PFSK-1 (cell line): ENCODE measurements at regions not wholly inside any gene's neighbourhood (a gene's known extent, or its start where the extent isn't known, plus 50 kb on each side); places are given as distances from the start of the nearest gene placed in this dataset.

Experiments used
- FOXP2 ChIP-seq: optimal IDR thresholded peaks from 2 replicates; pipeline ENCODE3; 2011; ENCODE audit warnings: borderline replicate concordance, control low read depth, inconsistent platforms; ENCODE audit not compliant: insufficient read depth; ENCODE audit errors: extremely low read length, extremely low read depth
- POLR2AphosphoS5 ChIP-seq: IDR thresholded peaks from 2 replicates; pipeline ENCODE4 v1.6.1; 2012; ENCODE audit warnings: low read depth, mild to moderate bottlenecking, control low read depth, low read length, moderate library complexity
- SIN3A ChIP-seq: IDR thresholded peaks from 2 replicates; pipeline ENCODE4 v1.6.1; 2012; ENCODE audit warnings: mild to moderate bottlenecking, low read length, moderate library complexity, borderline replicate concordance; ENCODE audit not compliant: insufficient read depth
- TAF1 ChIP-seq: IDR thresholded peaks from 2 replicates; pipeline ENCODE4 v1.6.1; 2012; ENCODE audit warnings: low read length, control low read depth, borderline replicate concordance; ENCODE audit not compliant: insufficient read depth
- TF ChIP-seq, protein P1 (sequence below), 2 experiments: IDR thresholded peaks; 2 replicates each; pipeline versions ENCODE4 v1.6.1 to v1.8.0; 2011 to 2012; ENCODE audit warnings: low read depth in 2 of 2, low read length in 2 of 2, control low read depth in 1 of 2, inconsistent platforms in 1 of 2, mild to moderate bottlenecking in 1 of 2, moderate library complexity in 1 of 2; ENCODE audit not compliant: insufficient read depth in 1 of 2

DNA sequence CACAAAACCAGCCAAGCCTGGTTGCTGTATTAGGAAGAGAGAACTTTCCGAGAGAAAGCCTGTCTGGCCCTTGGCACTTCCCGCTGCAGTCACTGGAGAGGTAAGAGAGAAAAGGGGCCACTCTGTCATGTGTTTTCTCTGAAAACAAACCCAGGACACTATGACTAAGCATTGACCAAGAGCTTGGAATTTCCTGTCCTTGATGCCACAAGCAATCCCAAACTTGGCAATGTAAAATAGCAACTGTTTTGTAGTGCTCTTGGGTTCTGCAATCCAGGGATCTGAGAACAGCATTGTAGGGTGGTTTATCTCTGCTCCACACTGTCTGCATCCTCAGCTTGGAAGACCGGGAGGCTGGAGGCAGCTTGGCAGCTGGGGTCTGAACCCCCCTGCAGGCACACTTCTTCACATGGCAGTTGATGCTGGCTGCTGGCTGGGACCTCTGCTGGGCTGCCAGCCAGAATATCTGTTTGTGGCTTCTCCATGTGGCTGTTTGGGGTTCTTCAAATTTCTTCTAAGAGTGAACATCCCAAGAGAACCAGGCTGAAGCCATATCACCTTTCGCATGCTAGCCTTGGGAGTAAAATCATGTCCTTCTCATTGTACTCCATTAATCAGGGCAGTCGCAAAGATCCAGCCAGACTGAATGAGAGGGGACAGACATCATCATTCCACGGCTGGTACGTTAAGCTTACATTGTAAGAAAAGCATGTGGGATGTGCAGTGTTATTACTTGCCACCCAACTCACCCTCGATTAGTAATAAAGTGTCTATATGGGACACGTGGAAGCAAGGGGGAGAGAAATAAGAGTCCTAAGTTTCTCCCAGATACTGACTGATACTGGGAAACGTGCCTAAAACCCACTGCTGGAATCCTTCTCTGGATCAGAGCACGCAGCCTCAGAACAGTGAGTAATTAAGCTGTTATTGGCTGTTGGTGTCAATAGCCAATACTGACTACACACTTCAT is 537.4 kb upstream of the B3GAT1 start:
- TF ChIP-seq TAF1, result no peak
- TF ChIP-seq POLR2AphosphoS5, result no peak
- no peak for TF ChIP-seq FOXP2
- no peak for TF ChIP-seq SIN3A
- TF ChIP-seq, protein P1, sequence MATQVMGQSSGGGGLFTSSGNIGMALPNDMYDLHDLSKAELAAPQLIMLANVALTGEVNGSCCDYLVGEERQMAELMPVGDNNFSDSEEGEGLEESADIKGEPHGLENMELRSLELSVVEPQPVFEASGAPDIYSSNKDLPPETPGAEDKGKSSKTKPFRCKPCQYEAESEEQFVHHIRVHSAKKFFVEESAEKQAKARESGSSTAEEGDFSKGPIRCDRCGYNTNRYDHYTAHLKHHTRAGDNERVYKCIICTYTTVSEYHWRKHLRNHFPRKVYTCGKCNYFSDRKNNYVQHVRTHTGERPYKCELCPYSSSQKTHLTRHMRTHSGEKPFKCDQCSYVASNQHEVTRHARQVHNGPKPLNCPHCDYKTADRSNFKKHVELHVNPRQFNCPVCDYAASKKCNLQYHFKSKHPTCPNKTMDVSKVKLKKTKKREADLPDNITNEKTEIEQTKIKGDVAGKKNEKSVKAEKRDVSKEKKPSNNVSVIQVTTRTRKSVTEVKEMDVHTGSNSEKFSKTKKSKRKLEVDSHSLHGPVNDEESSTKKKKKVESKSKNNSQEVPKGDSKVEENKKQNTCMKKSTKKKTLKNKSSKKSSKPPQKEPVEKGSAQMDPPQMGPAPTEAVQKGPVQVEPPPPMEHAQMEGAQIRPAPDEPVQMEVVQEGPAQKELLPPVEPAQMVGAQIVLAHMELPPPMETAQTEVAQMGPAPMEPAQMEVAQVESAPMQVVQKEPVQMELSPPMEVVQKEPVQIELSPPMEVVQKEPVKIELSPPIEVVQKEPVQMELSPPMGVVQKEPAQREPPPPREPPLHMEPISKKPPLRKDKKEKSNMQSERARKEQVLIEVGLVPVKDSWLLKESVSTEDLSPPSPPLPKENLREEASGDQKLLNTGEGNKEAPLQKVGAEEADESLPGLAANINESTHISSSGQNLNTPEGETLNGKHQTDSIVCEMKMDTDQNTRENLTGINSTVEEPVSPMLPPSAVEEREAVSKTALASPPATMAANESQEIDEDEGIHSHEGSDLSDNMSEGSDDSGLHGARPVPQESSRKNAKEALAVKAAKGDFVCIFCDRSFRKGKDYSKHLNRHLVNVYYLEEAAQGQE (IDR thresholded peaks at IDR 0.05; ENCODE audit: insufficient read depth in 1 of 2, low read depth in 2 of 2, low read length in 2 of 2), result no peak

DNA sequence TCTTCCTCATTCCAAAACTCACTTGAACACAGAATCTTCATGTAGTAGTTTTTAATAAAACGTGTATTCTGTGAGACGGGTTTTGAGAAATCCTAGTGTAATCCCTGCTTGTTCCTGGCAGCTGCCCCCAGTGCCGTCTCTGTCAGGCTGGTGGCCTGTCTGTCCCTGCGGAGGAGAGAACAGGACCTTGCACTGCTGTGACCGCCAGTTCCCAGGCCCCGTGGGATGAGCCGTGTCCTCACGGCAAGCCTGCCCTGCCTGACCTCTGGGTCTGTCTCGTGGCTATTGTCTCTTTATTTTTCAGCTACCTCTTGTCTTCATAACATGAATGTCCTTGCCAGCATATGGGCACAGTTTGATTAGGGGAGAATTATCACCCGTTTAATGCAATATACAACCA is 535.5 kb upstream of the B3GAT1 start:
- TF ChIP-seq POLR2AphosphoS5 (no peak), TAF1 (no peak), SIN3A (no peak), FOXP2 (no peak)
- TF ChIP-seq, protein P1 (IDR thresholded peaks at IDR 0.05; ENCODE audit: insufficient read depth in 1 of 2, low read depth in 2 of 2, low read length in 2 of 2), result no peak

DNA sequence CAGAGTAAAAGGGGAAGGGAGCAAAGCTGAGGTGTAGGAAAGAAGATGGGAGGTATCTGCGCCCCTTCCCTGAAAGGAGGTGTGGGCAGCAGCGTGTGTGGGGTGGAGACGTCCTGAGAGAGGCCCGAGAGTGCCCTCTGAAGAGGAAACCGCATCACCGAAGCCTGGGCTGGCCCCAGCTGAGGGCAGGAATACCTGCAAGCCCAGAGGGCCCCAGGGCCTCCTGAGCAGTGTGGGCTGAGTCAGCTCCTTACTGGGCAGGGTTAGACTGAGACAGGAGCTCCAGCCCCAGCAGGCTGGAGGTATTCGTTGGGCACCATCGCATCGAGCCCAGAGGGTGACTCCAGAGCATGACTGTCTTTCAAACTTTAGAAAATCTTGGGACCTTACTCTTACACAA is 534.0 kb upstream of the B3GAT1 start:
- no peak for TF ChIP-seq FOXP2
- no peak for TF ChIP-seq TAF1
- TF ChIP-seq, protein P1 (IDR thresholded peaks at IDR 0.05; ENCODE audit: insufficient read depth in 1 of 2, low read depth in 2 of 2, low read length in 2 of 2), result no peak
- no peak for TF ChIP-seq SIN3A
- no peak for TF ChIP-seq POLR2AphosphoS5

DNA sequence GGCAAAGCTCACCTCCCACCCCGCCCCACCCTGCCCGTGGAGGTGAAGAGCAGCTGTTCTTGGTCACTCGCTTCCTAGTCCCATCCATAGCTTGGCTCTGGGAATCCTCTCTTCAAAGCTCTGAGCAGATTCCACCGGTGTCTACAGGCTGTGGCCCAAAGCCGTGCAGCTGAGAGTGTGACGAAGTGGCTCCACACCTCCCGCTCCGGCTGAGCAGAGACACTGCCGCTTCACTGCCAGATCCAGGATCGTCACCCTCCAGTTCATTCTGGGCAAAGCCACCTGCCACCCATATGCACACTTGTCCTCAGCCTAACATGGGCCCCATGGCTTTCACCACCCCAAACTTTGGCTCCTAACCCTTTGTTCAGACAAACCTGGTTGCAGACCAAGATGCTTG is 532.9 kb upstream of the B3GAT1 start:
- no peak for TF ChIP-seq TAF1
- TF ChIP-seq FOXP2, result no peak
- TF ChIP-seq SIN3A, result no peak
- TF ChIP-seq POLR2AphosphoS5, result no peak
- TF ChIP-seq, protein P1 (IDR thresholded peaks at IDR 0.05; ENCODE audit: insufficient read depth in 1 of 2, low read depth in 2 of 2, low read length in 2 of 2), result no peak
